ENCODE measurements at regions not wholly inside any gene's neighbourhood (a gene's known extent, or its start where the extent isn't known, plus 50 kb on each side); places are given as distances from the start of the nearest gene placed in this dataset.
"Not testable (repeated sequence)": the region's sequence is repeated elsewhere in the genome, so short reads cannot be mapped to it uniquely, and the experiment has no call there.

GRCh38 chr4:110869862-110870572, 247.1 kb upstream of the PITX2 start:
- H3K36me3 ChIP-seq (replicated peaks; ENCODE audit: control insufficient read depth, insufficient read depth, low read length), result no peaks in the 10 kb centered on the region
- DNase-seq, result no peak
- H3K4me3 ChIP-seq (ENCODE audit: insufficient read depth, low read depth, low read length), result no peak overlapping the region
- no peaks in the 10 kb centered on the region for H3K27me3 ChIP-seq (ENCODE audit: control insufficient read depth, insufficient read depth, low read length)

DNA sequence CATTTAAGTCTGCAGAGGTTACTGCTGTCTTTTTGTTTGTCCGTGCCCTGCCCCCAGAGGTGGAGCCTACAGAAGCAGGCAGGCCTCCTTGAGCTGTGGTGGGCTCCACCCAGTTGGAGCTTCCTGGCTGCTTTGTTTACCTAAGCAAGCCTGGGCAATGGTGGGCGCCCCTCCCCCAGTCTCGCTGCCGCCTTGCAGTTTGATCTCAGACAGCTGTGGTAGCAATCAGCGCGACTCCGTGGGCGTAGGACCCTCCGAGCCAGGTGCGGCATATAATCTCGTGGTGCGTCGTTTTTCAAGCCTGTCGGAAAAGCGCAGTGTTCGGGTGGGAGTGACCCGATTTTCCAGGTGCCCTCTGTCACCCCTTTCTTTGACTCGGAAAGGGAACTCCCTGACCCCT, 253.3 kb upstream of the PITX2 start:
- not testable (repeated sequence) for H3K27me3 ChIP-seq (ENCODE audit: control insufficient read depth, insufficient read depth, low read length); DNase-seq; H3K36me3 ChIP-seq (replicated peaks; ENCODE audit: control insufficient read depth, insufficient read depth, low read length)
- peak overlapping the region; percentile 36 for H3K4me3 ChIP-seq (ENCODE audit: insufficient read depth, low read depth, low read length)

GRCh38 chr4:110876866-110877265, 254.0 kb upstream of the PITX2 start:
- Histone ChIP-seq H3K27me3 (ENCODE audit: control insufficient read depth, insufficient read depth, low read length) (no peaks in the 10 kb centered on the region), H3K36me3 (replicated peaks; ENCODE audit: control insufficient read depth, insufficient read depth, low read length) (no peaks in the 10 kb centered on the region), H3K4me3 (ENCODE audit: insufficient read depth, low read depth, low read length) (peak overlapping the region; percentile 36)
- DNase-seq, result no peak

DNA sequence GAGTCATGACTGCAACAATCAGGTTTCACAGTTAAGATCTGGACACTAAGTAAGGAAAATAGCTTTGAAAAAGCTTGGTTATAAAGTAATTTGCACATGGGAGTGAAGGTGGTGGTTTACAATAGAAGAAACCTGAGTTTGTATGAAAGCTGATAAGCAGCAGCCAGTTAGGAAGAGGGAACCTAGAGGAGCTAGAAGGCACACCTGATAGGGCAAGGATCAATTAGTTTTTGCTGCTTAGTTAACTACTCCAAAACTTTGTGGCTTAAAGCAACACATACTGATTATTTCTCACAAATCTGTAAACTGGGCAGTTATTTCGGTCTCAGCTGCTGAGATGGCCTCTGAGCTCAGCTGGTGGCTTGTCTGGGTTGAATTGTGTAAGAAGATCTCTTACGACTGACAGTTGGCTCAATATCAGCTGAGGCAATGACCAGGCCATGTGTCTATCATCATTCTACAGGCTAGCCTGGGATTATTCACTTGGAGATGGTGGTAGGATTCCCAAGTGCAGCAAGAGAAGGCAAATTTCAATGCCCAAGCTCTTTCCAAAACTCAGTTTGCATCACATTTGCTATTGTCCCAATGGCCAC, 255.0 kb upstream of the PITX2 start:
- no peaks in the 10 kb centered on the region for H3K27me3 ChIP-seq (ENCODE audit: control insufficient read depth, insufficient read depth, low read length)
- no peaks in the 10 kb centered on the region for H3K36me3 ChIP-seq (replicated peaks; ENCODE audit: control insufficient read depth, insufficient read depth, low read length)
- no peak overlapping the region for H3K4me3 ChIP-seq (ENCODE audit: insufficient read depth, low read depth, low read length)
- no peak for DNase-seq

DNA sequence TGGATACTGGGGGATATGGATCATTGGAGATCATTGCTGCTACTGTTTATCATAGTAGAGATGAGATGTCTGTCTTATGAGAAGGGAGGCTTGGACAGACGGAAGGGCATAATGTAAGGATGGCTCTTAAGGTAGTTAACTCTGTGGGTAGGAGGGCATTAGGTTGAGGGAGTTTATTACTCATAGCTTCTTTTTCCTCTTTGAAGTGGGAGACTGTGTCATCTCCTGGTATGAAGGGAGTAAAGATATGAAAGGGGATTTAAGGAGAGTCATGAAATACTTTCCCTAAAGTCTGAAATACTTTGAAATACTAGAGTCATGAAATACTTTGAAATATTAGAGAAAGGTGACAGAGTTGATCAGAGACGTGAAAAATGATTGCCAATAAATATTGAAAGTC, 255.5 kb upstream of the PITX2 start:
- Histone ChIP-seq H3K36me3 (replicated peaks; ENCODE audit: control insufficient read depth, insufficient read depth, low read length) (no peaks in the 10 kb centered on the region), H3K27me3 (ENCODE audit: control insufficient read depth, insufficient read depth, low read length) (no peaks in the 10 kb centered on the region), H3K4me3 (ENCODE audit: insufficient read depth, low read depth, low read length) (no peak overlapping the region)
- DNase-seq, result no peak

GRCh38 chr4:110878956-110879355, 256.1 kb upstream of the PITX2 start:
- Histone ChIP-seq H3K36me3 (replicated peaks; ENCODE audit: control insufficient read depth, insufficient read depth, low read length) (no peaks in the 10 kb centered on the region), H3K4me3 (ENCODE audit: insufficient read depth, low read depth, low read length) (no peak overlapping the region), H3K27me3 (ENCODE audit: control insufficient read depth, insufficient read depth, low read length) (no peaks in the 10 kb centered on the region)
- DNase-seq, result no peak

- Histone ChIP-seq H3K36me3 (replicated peaks; ENCODE audit: control insufficient read depth, insufficient read depth, low read length) (no peaks in the 10 kb centered on the region), H3K4me3 (ENCODE audit: insufficient read depth, low read depth, low read length) (no peak overlapping the region)
Measured at GRCh38 chr4:110886270-110886669, 263.4 kb upstream of the PITX2 start.

DNA sequence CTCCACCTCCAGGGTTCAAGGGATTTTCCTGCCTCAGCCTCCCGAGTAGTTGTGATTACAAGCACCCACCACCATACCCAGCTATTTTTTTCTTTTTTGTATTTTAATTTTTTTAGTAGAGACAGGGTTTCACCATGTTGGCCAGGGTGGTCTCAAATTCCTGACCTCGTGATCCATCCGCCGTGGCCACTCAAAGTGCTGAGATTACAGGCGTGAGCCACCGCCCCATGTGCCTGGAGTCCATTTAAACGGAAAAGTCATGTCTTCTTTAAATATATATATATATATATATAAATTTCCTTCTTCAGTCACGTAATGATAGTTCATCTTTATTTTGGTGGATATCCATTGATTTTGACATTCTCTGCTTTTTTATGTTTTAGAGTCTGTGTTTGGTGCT, 264.0 kb upstream of the PITX2 start:
- no peak for DNase-seq
- Histone ChIP-seq H3K4me3 (ENCODE audit: insufficient read depth, low read depth, low read length) (no peak overlapping the region), H3K36me3 (replicated peaks; ENCODE audit: control insufficient read depth, insufficient read depth, low read length) (no peaks in the 10 kb centered on the region), H3K27me3 (ENCODE audit: control insufficient read depth, insufficient read depth, low read length) (no peaks in the 10 kb centered on the region)

More at GRCh38 chr4:110886270-110886669, 263.4 kb upstream of the PITX2 start:
- H3K27me3 ChIP-seq (ENCODE audit: control insufficient read depth, insufficient read depth, low read length), result no peaks in the 10 kb centered on the region
- no peak for DNase-seq

DNA sequence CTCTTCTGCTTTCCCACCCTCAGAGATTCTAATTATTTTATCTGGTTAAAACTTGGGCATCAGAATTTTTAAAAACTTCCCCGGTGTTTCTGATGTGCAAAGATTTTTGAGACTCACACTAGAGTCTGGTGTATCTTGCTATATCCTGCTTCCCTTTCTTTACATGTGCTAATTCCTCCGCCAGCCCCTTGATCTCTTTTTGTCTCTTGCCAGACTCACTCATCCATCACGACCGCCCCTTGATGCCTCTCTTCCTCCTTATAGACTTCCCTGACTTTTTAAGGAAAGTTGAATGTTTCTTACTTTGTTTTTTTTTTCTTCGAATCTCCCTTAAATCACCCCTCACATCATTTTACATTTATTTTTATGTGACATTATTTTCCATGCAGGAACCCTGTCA, 274.9 kb upstream of the PITX2 start:
- Histone ChIP-seq H3K27me3 (ENCODE audit: control insufficient read depth, insufficient read depth, low read length) (no peaks in the 10 kb centered on the region), H3K36me3 (replicated peaks; ENCODE audit: control insufficient read depth, insufficient read depth, low read length) (no peaks in the 10 kb centered on the region), H3K4me3 (ENCODE audit: insufficient read depth, low read depth, low read length) (no peak overlapping the region)
- peak; percentile 4 for DNase-seq

- DNase-seq, result no peak
- Histone ChIP-seq H3K27me3 (ENCODE audit: control insufficient read depth, insufficient read depth, low read length) (no peaks in the 10 kb centered on the region), H3K4me3 (ENCODE audit: insufficient read depth, low read depth, low read length) (no peak overlapping the region), H3K36me3 (replicated peaks; ENCODE audit: control insufficient read depth, insufficient read depth, low read length) (no peaks in the 10 kb centered on the region)
Measured at GRCh38 chr4:110898290-110898689, 275.4 kb upstream of the PITX2 start.

- Histone ChIP-seq H3K36me3 (replicated peaks; ENCODE audit: control insufficient read depth, insufficient read depth, low read length) (no peaks in the 10 kb centered on the region), H3K27me3 (ENCODE audit: control insufficient read depth, insufficient read depth, low read length) (no peaks in the 10 kb centered on the region), H3K4me3 (ENCODE audit: insufficient read depth, low read depth, low read length) (no peak overlapping the region)
- no peak for DNase-seq
Measured at GRCh38 chr4:110900213-110900769, 277.4 kb upstream of the PITX2 start.

- Histone ChIP-seq H3K27me3 (ENCODE audit: control insufficient read depth, insufficient read depth, low read length) (no peaks in the 10 kb centered on the region), H3K4me3 (ENCODE audit: insufficient read depth, low read depth, low read length) (no peak overlapping the region), H3K36me3 (replicated peaks; ENCODE audit: control insufficient read depth, insufficient read depth, low read length) (no peaks in the 10 kb centered on the region)
- DNase-seq, result no peak
Measured at GRCh38 chr4:110902500-110902899, 279.6 kb upstream of the PITX2 start.

DNA sequence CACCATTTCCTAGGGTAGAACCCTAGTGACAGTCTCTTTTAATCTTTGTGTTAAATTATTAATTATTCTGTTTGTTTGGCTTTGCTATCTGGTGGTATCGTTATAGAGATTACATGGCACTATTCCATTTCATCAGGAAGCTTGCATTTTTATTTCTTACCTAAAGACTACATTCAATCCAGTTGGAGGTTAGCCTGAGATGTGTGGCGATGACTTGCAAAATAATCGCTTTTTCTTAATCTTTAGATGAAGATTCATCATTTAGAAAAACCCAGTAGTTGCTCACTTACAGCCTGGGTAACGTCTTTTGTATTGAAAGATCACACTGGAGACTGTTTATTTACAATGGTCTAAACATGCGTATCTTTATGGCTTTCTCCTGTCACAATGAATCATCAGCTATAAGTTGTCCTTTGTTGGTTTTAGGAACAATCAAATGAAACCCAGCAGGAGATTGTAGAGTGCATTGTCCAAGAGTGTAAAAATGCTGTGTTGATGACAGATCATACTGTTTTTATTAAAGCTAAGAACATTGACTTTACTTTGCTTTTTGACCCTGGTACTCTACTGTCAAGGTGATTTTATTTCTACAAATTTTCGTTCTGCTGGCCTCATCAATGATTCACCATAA, 281.7 kb upstream of the PITX2 start:
- no peak for DNase-seq
- H3K36me3 ChIP-seq (replicated peaks; ENCODE audit: control insufficient read depth, insufficient read depth, low read length), result no peaks in the 10 kb centered on the region
- H3K4me3 ChIP-seq (ENCODE audit: insufficient read depth, low read depth, low read length), result no peak overlapping the region
- no peaks in the 10 kb centered on the region for H3K27me3 ChIP-seq (ENCODE audit: control insufficient read depth, insufficient read depth, low read length)

- Histone ChIP-seq H3K27me3 (ENCODE audit: control insufficient read depth, insufficient read depth, low read length) (no peaks in the 10 kb centered on the region), H3K36me3 (replicated peaks; ENCODE audit: control insufficient read depth, insufficient read depth, low read length) (no peaks in the 10 kb centered on the region), H3K4me3 (ENCODE audit: insufficient read depth, low read depth, low read length) (no peak overlapping the region)
- DNase-seq, result no peak
Measured at GRCh38 chr4:110905367-110905766, 282.5 kb upstream of the PITX2 start.

DNA sequence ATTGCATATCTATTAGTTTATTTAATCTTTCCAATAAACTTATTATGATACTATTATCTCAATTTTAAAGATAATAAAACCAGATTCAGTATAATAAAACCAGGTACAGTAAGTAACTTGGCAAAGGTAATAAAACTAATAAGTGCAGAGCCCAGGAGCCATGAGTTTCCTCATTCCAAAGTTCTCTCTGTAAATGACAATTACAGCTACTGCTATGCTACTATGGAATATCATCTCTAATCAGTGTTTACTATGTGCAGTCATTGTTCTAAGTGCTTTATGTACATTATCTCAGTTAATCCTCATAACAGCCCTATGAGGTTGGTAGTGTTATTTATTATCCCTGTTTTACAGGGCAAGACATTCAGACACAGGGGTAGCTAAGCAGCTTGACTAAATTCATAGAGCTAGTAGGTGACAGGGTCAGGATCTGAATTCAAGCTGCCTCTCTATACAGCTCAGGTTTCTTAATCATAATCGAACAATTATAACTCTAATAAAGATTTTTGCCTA, 285.0 kb upstream of the PITX2 start:
- H3K36me3 ChIP-seq (replicated peaks; ENCODE audit: control insufficient read depth, insufficient read depth, low read length), result no peaks in the 10 kb centered on the region
- no peak for DNase-seq
- H3K27me3 ChIP-seq (ENCODE audit: control insufficient read depth, insufficient read depth, low read length), result no peaks in the 10 kb centered on the region
- H3K4me3 ChIP-seq (ENCODE audit: insufficient read depth, low read depth, low read length), result no peak overlapping the region
